ENCODE measurements at regions not wholly inside any gene's neighbourhood (a gene's known extent, or its start where the extent isn't known, plus 50 kb on each side); places are given as distances from the start of the nearest gene placed in this dataset.
A peak's percentile ranks its signal among the peaks of the same experiment; 100 is the strongest.

DNA sequence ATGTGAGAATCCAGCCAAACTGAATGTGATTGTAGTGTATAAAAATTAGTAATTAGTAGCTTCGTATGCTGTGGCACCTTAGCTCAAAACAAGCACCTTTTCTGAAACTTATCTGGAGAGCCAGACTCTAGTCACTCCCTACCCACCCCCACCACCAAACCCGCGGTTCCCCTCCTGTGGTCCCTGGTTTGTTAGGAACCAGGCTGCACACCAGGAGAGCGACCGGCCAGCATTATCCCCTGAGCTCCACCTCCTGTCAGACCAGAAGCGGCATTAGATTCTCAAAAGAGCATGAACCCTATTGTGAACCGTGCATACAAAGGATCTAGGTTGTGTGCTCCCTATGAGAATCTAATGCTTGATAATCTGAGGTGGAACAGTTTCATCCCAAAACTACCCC is 498.6 kb downstream of the CHSY3 start:
- Histone ChIP-seq H3K4me1 (ENCODE audit: insufficient read depth, low read length) (peaks cover 2% of the 10 kb centered on the region; the same call in 1 of the 2 replicates), H3K79me1 (ENCODE audit: insufficient read depth, low read depth, low read length, poor library complexity, severe bottlenecking) (no peaks in the 10 kb centered on the region), H3K56ac (ENCODE audit: insufficient read length, low read depth, low read length) (no peak overlapping the region), H4K5ac (ENCODE audit: insufficient read length, low read depth, low read length) (no peak overlapping the region), H2AK5ac (ENCODE audit: insufficient read length, low read length) (no peak overlapping the region), H2BK15ac (ENCODE audit: low read depth, low read length) (no peak overlapping the region), H2BK5ac (ENCODE audit: insufficient read length, low read length) (no peak overlapping the region), H4K20me1 (ENCODE audit: control insufficient read depth, insufficient read depth, insufficient read length) (no peaks in the 10 kb centered on the region), H3K4ac (ENCODE audit: low read depth, low read length) (no peak overlapping the region), H3K14ac (ENCODE audit: insufficient read depth, low read length) (no peak overlapping the region), H3K27me3 (ENCODE audit: insufficient read depth, low read length) (no peaks in the 10 kb centered on the region), H3K4me2 (ENCODE audit: insufficient read depth, insufficient read length, low read length) (no peak overlapping the region), H4K8ac (replicated peaks; ENCODE audit: insufficient read length, low read depth, low read length) (no peak overlapping the region), H3K9me3 (ENCODE audit: control insufficient read depth, low read depth, low read length) (no peaks in the 10 kb centered on the region), H2BK20ac (ENCODE audit: low read depth, low read length, poor library complexity, severe bottlenecking) (no peak overlapping the region), H2BK12ac (ENCODE audit: insufficient read length, low read depth, low read length) (no peak overlapping the region), H3K18ac (ENCODE audit: insufficient read length, low read depth, low read length) (no peak overlapping the region), H4K91ac (ENCODE audit: insufficient read length, low read depth, low read length) (no peak overlapping the region), H3K9ac (ENCODE audit: extremely low read depth, insufficient read length, low read length) (no peak overlapping the region), H2AFZ (ENCODE audit: low read length) (no peak overlapping the region), H2BK120ac (ENCODE audit: low read depth, low read length, poor library complexity, severe bottlenecking) (no peak overlapping the region), H3K23me2 (ENCODE audit: insufficient read length, low read depth, low read length, poor library complexity, severe bottlenecking) (no peaks in the 10 kb centered on the region), H3K79me2 (ENCODE audit: insufficient read depth, low read length) (no peaks in the 10 kb centered on the region), H3T11ph (ENCODE audit: low read length) (no peak overlapping the region), H3K27ac (ENCODE audit: insufficient read length, low read depth, low read length) (no peak overlapping the region), H3K23ac (ENCODE audit: insufficient read length, low read depth, low read length) (no peak overlapping the region)
- no peak for TF ChIP-seq CTCF (conservative IDR thresholded peaks at IDR 0.05)
- Mint-ChIP-seq H3K9me3 (peaks cover 4 to 5% of the 10 kb centered on the region in 2 experiments; a peak in 4 of 5 replicates), H3K36me3 (ENCODE audit: insufficient read depth in 1 of 3, low read depth in 3 of 3) (peaks cover 2 to 7% (median 3%) of the 10 kb centered on the region in 3 experiments; a peak in 3 of 7 replicates), H3K27me3 (ENCODE audit: low read depth) (no peaks in the 10 kb centered on the region; the same call in 1 of the 2 replicates), H3K4me3 (no peak overlapping the region), H3K27ac (no peak overlapping the region), H3K4me1 (peaks cover 17 to 18% of the 10 kb centered on the region in 2 experiments)
- peak; percentile 43 for DNase-seq
- WGBS (ENCODE audit: extremely low coverage, insufficient read length, low lambda C conversion rate) = no CpG with 5 or more reads among the region's 7 CpGs
